Inferior parietal cortex (tissue), 1 donor: ENCODE measurements at regions not wholly inside any gene's neighbourhood (a gene's known extent, or its start where the extent isn't known, plus 50 kb on each side); places are given as distances from the start of the nearest gene placed in this dataset.
"Not testable (repeated sequence)": the region's sequence is repeated elsewhere in the genome, so short reads cannot be mapped to it uniquely, and the experiment has no call there.

Source experiments
- DNase-seq: peaks from one replicate; pipeline ENCODE4 v3.0.0-alpha.2; 2016; ENCODE audit errors: extremely low spot score

DNA sequence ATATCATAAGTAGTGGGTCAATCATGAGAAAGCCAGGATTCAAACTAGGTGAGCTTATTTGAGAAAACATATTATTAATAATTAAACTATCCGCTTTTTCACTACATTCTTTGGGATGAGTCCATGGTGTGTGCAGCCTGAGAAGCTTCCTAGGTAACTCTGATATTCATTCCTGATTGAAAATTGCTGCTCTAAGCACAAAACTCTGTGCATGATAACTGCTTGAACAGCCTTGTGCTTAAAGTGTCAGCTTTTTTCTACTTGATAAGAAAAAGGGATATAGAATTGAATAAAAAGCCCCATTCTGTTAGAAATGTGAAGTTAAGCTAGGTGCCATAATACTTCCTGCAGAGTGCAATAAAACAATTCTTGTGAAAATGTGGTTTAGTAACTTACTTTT is 343.5 kb upstream of the LUZP2 start:
- no peak for DNase-seq

DNA sequence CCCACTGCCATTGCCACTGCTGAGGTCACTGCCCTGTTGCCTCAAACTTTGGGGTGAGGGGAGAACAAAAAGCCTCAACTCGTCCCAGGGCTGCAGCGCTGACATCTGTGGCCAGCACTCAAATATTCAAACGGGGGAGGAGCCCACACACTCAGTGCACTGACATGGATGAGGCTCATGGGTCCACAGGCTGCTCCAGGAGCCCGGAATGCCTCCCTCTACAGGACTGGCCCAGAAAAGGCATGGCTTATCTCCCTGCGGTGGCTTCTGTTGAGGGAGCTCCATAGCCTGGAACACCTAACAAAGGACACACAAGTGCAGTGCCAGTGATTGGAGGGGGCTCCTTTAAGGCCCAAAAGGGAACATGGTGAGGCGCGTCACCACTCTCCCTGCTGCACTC is 341.1 kb upstream of the LUZP2 start:
- DNase-seq = no peak

DNA sequence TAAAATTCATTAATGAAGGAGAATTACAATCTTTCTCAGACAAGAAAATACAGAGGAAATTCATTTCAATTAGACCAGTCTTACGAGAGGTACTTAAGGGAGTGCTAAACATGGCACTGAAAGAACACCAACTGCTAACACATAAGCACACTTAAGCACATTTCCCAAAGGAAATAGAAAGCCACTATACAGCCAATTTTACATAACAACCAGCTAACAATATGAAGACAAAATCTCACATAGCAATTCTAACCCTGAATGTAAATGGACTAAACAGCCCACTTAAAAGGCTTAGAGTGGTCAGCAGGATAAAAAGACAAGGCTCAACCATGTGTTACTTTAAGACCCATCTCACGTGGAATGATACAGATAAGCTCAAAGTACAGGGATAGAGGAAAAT is 339.5 kb upstream of the LUZP2 start:
- DNase-seq = no peak

DNA sequence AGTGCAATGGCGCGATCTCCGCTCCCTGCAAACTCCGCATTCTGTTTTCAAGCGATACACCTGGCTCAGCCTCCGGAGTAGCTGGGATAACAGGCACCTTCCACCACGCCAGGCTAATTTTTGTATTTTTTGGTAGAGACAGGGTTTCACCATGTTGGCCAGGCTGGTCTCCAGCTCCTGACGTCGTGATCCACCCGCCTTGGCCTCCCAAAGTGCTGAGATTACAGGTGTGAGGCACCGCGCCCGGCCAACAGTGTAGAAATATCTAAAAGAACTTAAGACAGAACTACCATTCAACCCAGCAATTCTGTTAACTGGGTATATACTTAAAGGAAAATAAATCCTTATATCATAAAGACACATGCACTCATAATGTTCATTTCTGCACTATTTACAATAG is 335.3 kb upstream of the LUZP2 start:
- no peak for DNase-seq

DNA sequence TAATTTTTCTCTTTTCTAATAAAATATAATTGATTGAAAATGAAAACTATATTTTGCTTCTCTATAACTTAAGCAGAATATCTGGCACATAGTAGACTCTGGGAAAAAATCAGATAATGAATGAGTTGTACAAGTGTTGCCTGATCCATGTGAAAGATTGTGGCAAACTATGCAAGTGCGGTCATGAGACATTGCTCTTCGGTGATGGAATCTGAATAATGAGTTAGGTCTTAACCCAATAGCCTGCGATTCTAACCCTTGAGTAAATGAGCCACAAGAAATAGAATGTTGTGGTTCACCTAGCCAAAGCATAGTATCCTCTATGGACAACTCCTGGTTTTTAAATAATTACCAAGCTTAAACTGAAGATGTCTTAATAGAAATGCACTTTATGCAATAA is 333.7 kb upstream of the LUZP2 start:
- DNase-seq = no peak

DNA sequence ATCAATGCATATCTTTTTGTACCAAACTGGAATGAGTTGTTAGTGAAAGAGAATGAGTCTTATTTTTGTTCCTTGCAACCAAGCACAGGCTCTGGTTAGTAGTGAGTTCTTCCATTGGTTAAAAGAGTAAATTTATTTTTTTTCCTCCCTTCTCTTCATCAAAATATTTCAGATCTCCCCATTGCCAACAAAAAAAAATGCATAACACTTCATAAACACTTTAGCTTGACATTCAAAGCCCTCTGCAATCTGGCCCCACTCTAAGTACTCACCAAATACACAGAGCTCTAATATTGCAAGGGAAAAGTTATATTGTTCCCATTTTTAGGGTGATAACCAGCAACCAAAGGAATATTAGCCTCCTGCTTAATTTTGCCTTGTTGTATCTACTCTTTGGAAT is 333.0 kb upstream of the LUZP2 start:
- no peak for DNase-seq

DNA sequence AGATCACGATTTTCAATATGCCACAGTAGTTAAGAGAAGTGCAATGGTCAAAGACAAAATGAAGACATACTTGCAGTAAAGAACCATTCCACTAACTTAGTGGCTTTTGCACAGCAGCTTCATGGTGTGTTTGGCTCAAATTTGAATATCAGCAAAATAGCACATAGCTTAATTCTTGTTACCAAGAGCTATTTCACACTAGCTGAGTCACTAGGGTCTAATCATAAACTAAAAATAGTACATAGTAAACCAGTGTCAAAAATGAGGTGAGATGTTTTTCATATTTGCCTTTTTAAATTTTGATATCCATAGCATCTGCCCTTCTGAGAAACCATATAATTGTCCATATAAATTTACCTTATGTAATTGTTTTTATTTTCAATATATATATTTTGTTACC is 325.0 kb upstream of the LUZP2 start:
- no peak for DNase-seq

DNA sequence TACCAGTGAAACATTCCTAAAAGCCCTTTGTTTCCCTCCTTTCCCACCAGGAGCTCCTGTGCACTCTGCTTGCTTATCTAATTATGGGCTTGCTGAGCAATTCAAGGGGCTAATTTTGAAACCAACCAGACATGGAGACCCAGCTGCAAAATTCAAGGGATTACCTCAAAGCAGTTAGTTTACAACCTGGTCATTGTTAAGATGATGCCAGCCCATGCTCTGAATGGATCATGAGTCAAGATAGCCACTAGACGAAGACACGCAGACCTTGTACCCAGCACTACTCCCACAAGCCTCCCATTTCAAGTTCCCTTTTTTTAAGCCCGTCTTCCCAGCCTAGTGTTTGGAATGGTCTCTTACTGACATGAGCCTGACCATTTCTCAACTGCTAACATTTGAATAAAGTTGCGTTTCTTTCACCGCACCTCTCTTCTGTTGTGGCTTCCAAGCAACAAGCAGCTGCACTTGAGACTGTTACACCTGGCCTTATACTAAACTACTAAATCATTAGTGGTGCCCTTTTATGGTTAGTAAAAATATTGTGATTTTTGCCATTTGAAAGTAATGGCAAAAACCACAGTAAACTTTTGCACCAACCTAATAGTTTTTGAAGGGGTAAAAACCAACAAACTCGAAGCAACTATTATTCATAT is 315.3 kb upstream of the LUZP2 start:
- no peak for DNase-seq

DNA sequence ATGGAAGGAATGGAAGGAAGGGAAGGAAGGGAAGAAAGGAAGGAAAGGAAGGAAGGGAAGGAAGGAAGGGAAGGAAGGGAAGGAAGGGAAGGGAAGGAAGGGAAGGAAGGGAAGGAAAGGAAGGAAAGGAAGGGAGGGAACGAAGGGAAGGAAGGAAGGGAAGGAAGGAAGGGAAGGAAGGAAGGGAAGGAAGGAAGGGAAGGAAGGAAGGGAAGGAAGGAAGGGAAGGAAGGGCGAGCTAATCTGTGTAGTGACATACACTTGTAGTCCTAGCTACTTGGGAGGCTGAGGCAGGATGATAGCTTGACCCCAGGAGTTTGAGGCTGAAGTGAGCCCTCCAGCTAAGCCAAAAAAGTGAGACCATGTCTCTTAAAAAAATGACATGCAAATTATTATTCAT is 311.3 kb upstream of the LUZP2 start:
- not testable (repeated sequence) for DNase-seq

DNA sequence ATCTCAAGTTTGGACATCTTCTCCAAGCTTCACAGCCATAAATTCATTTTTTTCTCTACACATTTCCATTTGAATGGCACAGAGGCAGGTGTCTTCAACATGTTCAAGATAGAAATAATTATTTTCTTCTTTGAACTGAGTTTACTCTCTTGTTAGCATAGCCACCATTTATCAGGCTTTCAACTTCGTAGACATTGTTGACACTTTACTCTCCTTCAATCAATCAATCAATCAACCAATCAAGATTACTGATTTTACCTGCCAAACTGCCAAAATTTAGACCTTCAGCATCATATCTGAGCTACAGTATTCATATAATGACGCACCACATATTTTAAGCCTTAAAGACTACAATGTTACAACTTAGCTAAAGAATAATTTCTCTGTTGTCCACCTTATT is 300.1 kb upstream of the LUZP2 start:
- DNase-seq = no peak

DNA sequence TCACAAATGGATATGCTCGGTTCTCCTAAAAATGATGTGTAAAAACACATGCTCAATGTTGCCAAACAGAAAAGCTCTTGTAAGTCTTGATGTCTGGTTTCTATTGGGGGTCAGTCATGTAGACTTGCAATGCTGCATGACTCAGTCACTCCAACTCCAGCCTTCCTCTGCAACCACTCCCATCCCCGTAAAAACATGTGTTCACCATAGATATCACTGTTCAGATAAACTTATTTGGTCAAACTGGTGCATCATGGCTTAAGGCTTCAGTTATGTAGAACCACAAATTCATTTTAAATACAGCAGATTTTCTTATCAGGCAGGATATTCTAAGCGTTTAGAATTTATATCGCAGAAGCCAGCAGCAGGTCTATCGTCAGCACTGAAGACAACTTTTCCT is 298.4 kb upstream of the LUZP2 start:
- DNase-seq = no peak

DNA sequence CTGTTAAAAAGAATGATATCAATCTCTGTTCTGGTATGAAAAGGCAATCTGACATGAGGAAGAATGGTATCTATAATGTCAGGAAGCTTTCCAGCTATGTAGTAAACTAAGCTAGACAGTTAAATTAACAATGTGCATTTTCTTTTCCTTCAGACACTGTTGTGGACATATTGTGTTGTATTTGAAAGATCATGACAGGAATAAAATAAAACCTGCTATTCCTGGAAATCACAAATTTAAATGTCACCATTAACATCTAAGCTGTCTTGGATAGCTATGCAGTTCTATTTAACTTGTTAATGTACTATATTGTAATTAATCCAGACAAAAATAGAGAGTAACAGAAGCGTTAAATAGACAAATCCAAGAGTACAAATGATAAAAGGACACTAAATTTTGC is 297.4 kb upstream of the LUZP2 start:
- DNase-seq = no peak

DNA sequence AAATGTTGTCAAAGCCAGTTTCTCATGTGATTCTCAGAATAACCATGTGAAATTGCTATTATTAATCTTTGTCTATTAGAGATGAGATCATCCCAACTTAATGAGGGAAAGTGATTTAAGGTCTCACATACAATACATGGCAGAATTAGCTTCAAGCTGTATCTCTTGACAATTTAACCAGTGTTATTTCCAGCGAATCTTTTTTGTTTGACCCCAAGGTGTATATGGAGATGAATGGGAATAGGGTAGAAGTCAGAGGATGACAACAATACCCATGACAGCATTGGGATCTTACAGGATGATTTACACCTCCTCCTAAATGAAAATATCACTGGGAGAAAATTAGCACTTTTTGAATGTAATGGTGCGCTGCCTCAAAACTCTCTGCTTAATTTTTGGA is 290.8 kb upstream of the LUZP2 start:
- no peak for DNase-seq

DNA sequence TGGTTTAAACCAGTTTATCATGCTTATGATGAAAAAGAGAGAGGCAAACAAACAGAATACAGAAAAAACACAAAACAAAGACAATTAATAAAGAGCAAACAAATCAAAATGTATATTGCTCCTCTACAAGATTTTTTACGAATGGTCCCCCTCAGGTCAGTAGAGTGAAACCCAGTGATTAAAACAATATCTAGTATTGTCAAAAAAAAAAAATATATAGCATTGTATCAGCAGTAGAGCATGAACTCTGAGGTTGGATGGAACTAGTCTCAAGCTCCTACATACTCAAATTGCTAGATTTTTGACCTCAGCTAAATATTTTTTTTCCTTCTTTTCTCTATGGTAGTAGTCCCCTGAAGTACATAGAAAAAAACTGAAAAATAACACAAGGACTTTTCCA is 290.3 kb upstream of the LUZP2 start:
- DNase-seq = no peak

DNA sequence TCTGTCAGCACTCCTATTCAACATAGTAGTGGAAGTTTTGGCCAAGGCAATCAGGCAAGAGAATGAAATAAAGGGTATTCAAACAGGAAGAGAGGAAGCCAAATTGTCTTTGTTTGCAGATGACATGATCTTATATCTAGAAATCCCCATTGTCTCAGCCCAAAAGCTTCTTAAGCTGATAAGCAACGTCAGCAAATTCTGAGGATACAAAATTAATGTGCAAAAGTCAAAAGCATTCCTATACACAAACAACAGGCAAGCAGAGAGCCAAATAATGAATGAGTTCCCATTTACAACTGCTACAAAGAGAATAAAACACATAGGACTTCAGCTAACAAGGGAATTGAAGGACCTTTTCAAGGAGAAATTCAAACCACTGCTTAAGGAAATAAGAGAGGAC is 280.4 kb upstream of the LUZP2 start:
- no peak for DNase-seq

DNA sequence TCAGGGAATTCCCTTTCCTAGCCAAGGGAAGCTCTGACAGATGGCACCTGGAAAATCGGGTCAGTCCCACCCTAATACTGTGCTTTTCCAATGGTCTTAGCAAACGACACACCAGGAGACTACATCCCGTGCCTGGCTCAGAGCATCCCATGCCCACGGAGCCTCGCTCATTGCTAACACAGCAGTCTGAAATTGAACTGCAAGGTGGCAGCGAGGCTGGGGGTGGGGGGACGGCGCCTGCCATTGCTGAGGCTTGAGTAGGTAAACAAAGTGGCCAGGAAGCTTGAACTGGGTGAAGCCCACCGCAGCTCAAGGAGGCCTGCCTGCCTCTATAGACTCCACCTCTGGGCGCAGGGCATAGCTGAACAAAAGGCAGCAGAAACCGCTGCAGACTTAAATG is 279.5 kb upstream of the LUZP2 start:
- DNase-seq = not testable (repeated sequence)

DNA sequence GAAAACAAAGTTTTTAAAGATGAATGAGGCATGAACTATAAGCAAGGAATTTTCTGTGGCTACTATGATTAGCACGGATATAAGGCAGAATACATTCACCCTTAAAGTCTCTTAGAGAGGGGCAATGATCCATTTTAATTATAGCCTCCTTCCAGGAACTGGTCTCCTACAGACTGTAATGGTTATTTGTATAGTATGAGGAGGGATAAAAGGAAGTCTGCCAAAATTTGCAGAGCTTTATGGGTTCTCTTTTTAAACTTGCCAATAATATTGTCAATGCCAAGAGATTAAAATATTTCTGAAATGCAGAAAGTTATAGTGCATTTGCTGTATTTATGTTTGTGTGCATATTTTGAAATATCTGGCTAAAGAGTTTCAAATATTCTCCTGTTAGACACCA is 271.4 kb upstream of the LUZP2 start:
- DNase-seq = no peak

DNA sequence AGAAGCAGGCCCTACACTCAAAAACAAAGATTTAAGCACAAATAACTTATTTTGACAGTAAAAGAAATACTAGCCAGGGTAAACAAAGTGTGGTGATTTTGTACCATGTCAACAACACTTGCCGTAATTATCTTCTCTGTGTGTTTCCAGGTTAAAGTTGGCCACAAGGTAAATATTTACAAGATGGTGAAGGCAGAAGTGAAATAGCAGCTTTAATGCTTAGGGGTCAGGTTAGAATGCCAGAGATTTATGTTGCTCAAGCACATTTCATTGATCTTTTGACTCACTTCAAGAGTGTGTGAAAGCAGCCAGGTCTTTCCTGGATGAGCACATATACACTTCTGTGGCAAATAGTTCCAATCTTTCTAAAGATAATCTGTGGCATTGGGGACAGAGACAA is 270.2 kb upstream of the LUZP2 start:
- no peak for DNase-seq

DNA sequence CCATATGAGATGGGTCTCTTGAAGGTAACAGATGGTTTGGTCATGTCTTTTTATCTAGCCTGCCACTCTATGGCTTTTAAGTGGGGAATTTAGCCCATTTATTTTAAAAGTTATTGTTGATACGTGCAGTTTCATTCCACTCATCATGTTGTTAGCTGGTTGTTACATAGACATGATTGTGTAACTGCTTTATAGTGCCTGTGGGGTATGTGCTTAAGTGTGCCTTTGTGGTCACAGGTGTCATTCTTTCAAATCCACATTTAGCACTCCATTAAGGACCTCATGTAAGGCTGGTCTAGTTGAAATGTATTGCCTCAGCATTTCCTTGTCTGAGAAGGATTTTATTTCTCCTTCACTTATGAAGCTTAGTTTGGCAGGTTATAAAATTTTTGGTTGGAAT is 263.8 kb upstream of the LUZP2 start:
- DNase-seq = no peak

DNA sequence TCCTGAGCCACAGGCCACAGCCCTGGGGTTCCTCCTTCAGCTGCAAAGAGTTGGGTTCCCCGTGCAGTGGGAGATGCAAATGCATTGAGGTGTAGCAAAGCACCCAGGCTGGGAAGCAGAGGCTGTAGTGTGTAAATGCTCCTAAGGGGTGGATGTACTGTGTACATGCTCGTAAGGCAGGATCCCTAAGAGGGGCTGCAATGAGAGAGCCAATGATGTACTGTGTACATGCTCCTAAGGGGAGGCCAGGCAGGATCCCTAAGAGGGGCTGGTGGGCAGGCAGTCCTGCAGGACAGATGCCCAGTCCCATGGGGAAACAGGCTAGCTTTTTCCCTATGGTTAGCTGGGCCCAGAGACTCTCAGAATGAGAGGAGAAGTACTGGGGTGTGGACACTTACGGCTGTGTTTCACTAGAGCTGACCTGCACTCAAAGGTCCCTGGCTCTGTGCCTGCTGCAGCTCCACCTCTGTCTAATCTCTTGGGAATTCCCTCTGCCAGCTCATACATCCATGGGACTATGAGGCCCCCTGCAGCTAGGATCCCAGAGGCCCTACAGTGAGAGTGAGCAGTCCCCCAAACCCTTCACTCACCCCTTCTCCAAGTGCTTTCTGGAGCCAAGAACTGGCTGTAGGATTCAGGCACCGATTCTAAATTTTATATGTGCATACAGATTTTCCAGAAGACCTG is 261.9 kb upstream of the LUZP2 start:
- DNase-seq = no peak

DNA sequence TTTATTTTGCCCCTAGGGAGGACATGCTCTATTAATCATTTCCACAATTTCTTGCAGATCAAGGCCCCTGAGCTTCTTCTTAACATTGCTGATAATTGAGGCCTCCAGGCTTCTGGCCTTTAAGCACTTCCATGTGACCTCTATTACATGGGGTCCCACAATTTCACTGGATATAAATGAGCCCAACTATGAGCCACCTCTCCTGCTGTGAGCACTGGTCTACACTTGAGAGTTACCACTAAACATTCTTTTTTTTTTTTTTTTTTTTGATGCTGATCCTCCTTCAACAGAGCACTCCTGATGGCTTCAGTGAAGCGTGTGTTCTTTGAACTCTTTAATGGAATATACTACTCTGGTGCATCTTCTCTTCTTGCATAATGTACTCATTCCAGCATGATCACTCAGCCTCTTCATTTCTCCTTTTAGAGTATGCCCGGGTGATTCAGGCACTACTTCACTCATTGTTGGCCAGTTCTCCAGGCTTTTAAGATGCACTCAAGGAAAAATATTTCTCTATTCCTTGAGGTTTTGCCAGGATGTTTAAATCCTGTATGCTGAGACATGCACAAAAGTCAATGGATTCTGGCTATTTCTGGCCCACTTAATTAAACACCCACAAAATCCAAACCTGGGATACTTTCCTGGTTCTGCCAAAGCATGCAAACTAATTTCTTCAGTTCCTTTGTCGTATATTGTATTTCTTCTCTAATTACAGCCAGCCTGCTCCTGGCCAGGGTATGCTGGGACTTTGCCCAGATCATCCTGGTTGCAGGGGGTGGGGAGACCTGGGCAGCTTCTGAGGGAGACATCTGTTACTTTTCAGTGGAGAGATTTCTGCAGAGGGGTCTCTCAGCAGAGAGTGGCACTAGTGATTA is 257.8 kb upstream of the LUZP2 start:
- no peak for DNase-seq

DNA sequence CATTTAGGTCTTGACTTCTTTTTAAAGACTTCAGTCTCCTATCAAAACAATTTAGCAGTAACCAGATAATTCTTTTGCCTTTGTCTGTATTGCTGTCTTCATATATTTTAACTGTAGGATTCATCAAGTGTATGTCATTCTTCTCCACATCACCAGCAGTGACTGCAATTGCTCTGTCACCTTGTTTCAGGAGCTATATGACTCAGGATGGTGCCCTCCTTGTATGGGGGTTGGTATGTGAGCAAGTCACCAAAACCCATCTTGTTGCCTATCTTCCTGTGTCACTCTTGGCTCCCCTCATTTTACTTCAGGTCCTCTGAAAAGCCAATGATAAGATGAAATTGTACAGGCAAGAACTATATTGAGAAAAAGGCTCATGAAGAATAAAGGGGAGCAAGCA is 256.9 kb upstream of the LUZP2 start:
- DNase-seq = no peak
